Thymus (tissue), 11 donors: ENCODE measurements at regions not wholly inside any gene's neighbourhood (a gene's known extent, or its start where the extent isn't known, plus 50 kb on each side); places are given as distances from the start of the nearest gene placed in this dataset.
"Not testable (repeated sequence)": the region's sequence is repeated elsewhere in the genome, so short reads cannot be mapped to it uniquely, and the experiment has no call there.

ENCODE experiments used
- DNase-seq, 9 donors: peaks; one replicate each; pipeline ENCODE4 v3.0.0-alpha.2; 2013; ENCODE audit warnings: low spot score in 9 of 9, low read depth in 6 of 9, missing footprints in 1 of 9
- H3K27ac ChIP-seq, 2 donors: one replicate each; pipeline ENCODE4 v1.5.1; 2013; ENCODE audit warnings: control low read depth in 1 of 2, low read depth in 1 of 2, low read length in 1 of 2, mild to moderate bottlenecking in 1 of 2, moderate library complexity in 1 of 2
- H3K27me3 ChIP-seq, 2 donors: one replicate each; pipeline ENCODE4 v1.5.1; 2013; ENCODE audit warnings: low read length in 1 of 2; ENCODE audit not compliant: control insufficient read depth in 2 of 2, insufficient read depth in 1 of 2
- H3K36me3 ChIP-seq, 2 donors: one replicate each; pipeline ENCODE4 v1.5.1; 2013; ENCODE audit warnings: low read length in 1 of 2, mild to moderate bottlenecking in 1 of 2, moderate library complexity in 1 of 2; ENCODE audit not compliant: control insufficient read depth in 2 of 2, insufficient read depth in 2 of 2
- H3K4me1 ChIP-seq, 2 donors: one replicate each; pipeline ENCODE4 v1.5.1; 2013; ENCODE audit warnings: low read length in 2 of 2; ENCODE audit not compliant: control insufficient read depth in 2 of 2, insufficient read depth in 2 of 2
- H3K4me3 ChIP-seq, 2 donors: one replicate each; pipeline ENCODE4 v1.5.1; 2013; ENCODE audit warnings: low read length in 2 of 2, control low read depth in 1 of 2, mild to moderate bottlenecking in 1 of 2
- H3K9me3 ChIP-seq, 2 donors: one replicate each; pipeline ENCODE4 v1.5.1; 2013; ENCODE audit warnings: low read length in 1 of 2, mild to moderate bottlenecking in 1 of 2; ENCODE audit not compliant: control insufficient read depth in 2 of 2, insufficient read depth in 1 of 2
- WGBS: extraction: QIAGEN DNeasy Blood & Tissue Kit; methylation state at CpG from one replicate; pipeline ENCODE4 v1.1.7; 2013; 5-methylcytosine and 5-hydroxymethylcytosine counted together
- donor health status: healthy.

GRCh38 chr17:27038676-27039075 lies 255.2 kb upstream of the WSB1 start:
- Histone ChIP-seq H3K9me3 (peaks cover 0 to 4% of the 10 kb centered on the region in 2 donors), H3K27ac (no peak overlapping the region), H3K4me1 (no peaks in the 10 kb centered on the region), H3K4me3 (no peak overlapping the region), H3K36me3 (no peaks in the 10 kb centered on the region), H3K27me3 (no peaks in the 10 kb centered on the region)
- WGBS: 30% methylated on average over 2 of the region's 2 CpGs
- no peak for DNase-seq

GRCh38 chr17:27045039-27045438 lies 248.9 kb upstream of the WSB1 start:
- WGBS: 90% methylated on average over 12 of the region's 12 CpGs
- not testable (repeated sequence) for H3K4me1 ChIP-seq, H3K27ac ChIP-seq, H3K4me3 ChIP-seq, H3K27me3 ChIP-seq, H3K36me3 ChIP-seq, H3K9me3 ChIP-seq, DNase-seq

GRCh38 chr17:27049104-27049784 lies 244.7 kb upstream of the WSB1 start:
- Histone ChIP-seq H3K4me3 (no peak overlapping the region), H3K4me1 (no peaks in the 10 kb centered on the region), H3K36me3 (no peaks in the 10 kb centered on the region), H3K27ac (no peak overlapping the region), H3K9me3 (peaks cover 0 to 13% of the 10 kb centered on the region in 2 donors), H3K27me3 (no peaks in the 10 kb centered on the region)
- WGBS: 62% methylated on average over 3 of the region's 3 CpGs
- no peak for DNase-seq

GRCh38 chr17:27065588-27065987 lies 228.3 kb upstream of the WSB1 start:
- Histone ChIP-seq H3K36me3 (no peaks in the 10 kb centered on the region), H3K4me1 (no peaks in the 10 kb centered on the region), H3K9me3 (peaks cover 0 to 9% of the 10 kb centered on the region in 2 donors), H3K27me3 (no peaks in the 10 kb centered on the region), H3K4me3 (no peak overlapping the region), H3K27ac (no peak overlapping the region)
- 79% methylated on average over 4 of the region's 4 CpGs for WGBS
- no peak for DNase-seq

- Histone ChIP-seq H3K9me3 (peaks cover 0 to 9% of the 10 kb centered on the region in 2 donors), H3K4me3 (no peak overlapping the region), H3K27ac (no peak overlapping the region), H3K4me1 (no peaks in the 10 kb centered on the region), H3K36me3 (no peaks in the 10 kb centered on the region), H3K27me3 (no peaks in the 10 kb centered on the region)
- no peak for DNase-seq
- WGBS: 61% methylated on average over 2 of the region's 2 CpGs
Measured at GRCh38 chr17:27066315-27066714, 227.6 kb upstream of the WSB1 start.

- DNase-seq: no peak
- Histone ChIP-seq H3K4me1 (no peaks in the 10 kb centered on the region), H3K9me3 (peaks cover 0 to 5% of the 10 kb centered on the region in 2 donors), H3K36me3 (no peaks in the 10 kb centered on the region), H3K4me3 (no peak overlapping the region), H3K27ac (no peak overlapping the region), H3K27me3 (no peaks in the 10 kb centered on the region)
Measured at GRCh38 chr17:27069842-27070508, 223.9 kb upstream of the WSB1 start.

GRCh38 chr17:27070836-27071235 lies 223.1 kb upstream of the WSB1 start:
- WGBS: 95% methylated on average over 1 of the region's 1 CpG

GRCh38 chr17:27072885-27073284 lies 221.0 kb upstream of the WSB1 start:
- H3K27ac ChIP-seq: no peak overlapping the region
- no peaks in the 10 kb centered on the region for H3K36me3 ChIP-seq
- H3K4me1 ChIP-seq: no peaks in the 10 kb centered on the region
- WGBS: 57% methylated on average over 3 of the region's 3 CpGs
- peaks cover 0 to 10% of the 10 kb centered on the region in 2 donors for H3K9me3 ChIP-seq
- no peak overlapping the region for H3K4me3 ChIP-seq
- H3K27me3 ChIP-seq: no peaks in the 10 kb centered on the region
- DNase-seq: no peak

More at GRCh38 chr17:27070836-27071235, 223.1 kb upstream of the WSB1 start:
- H3K27ac ChIP-seq: no peak overlapping the region
- no peaks in the 10 kb centered on the region for H3K4me1 ChIP-seq
- no peak for DNase-seq
- H3K9me3 ChIP-seq: peaks cover 0 to 3% of the 10 kb centered on the region in 2 donors
- H3K36me3 ChIP-seq: no peaks in the 10 kb centered on the region
- no peak overlapping the region for H3K4me3 ChIP-seq
- H3K27me3 ChIP-seq: no peaks in the 10 kb centered on the region

- Histone ChIP-seq H3K27ac (no peak overlapping the region), H3K27me3 (no peaks in the 10 kb centered on the region), H3K9me3 (peaks cover 0 to 12% of the 10 kb centered on the region in 2 donors), H3K4me3 (no peak overlapping the region), H3K4me1 (no peaks in the 10 kb centered on the region), H3K36me3 (no peaks in the 10 kb centered on the region)
- DNase-seq: no peak
Measured at GRCh38 chr17:27076814-27077213, 217.1 kb upstream of the WSB1 start.
